Activated gamma-delta T cell treated with Interleukin-2 at 50 U/mL for 16 hours (primary cell): ENCODE measurements at regions not wholly inside any gene's neighbourhood (a gene's known extent, or its start where the extent isn't known, plus 50 kb on each side); places are given as distances from the start of the nearest gene placed in this dataset.
"Not testable (repeated sequence)": the region's sequence is repeated elsewhere in the genome, so short reads cannot be mapped to it uniquely, and the experiment has no call there.

Experiments used
- DNase-seq: peaks from one replicate; pipeline ENCODE4 v3.0.0-alpha.2; 2020

DNA sequence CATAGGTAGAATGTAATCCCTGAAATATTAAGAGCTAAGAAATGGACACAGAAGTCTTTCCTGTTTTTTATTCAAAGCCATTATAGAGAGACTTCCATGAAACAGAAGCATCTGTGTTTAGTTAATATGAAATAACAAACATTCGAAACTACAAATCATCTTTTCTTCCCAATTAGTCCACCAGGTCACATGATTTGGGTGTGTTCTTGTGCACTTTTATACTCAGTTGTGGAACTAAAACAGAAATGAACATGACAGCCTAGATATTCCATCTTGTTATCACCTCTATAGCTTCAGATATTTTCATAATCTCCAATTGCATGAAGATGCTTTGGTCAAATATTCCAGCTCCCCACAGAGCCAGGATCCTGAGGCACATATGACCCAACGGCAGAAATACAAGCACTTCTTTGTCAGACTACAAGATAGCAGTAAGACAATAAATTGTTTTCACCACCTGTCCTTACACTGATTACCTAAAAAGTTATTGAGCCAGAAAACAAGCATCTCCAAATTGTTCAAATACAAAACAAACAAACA is 116.8 kb upstream of the BEND6 start:
- DNase-seq = no peak

DNA sequence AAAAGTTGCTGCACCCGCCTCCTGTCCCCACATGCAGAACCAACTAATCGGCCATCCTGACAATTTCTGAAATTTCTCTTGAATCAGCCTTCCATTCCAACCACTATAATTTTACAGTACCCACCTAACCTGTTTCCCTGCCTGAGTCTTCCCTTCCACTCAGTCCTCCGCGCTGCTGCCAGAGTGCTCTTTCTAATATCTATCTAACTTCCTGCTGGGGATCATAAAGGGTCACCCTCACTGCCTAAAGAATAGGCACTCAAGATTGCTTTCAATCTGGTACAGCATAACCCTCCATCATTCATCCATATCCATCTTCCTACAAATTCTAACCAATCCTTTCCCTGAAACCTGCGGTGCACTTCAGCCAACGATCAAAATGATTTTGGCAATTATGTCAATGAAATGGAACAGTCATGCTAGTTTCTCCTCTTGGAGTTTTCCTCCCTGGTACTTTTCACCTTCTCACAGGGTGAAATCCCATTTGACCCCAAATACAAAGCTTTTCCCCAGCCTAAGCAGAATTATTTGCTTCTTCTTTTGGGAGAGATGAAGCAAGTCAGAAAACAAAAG is 117.5 kb upstream of the BEND6 start:
- no peak for DNase-seq

DNA sequence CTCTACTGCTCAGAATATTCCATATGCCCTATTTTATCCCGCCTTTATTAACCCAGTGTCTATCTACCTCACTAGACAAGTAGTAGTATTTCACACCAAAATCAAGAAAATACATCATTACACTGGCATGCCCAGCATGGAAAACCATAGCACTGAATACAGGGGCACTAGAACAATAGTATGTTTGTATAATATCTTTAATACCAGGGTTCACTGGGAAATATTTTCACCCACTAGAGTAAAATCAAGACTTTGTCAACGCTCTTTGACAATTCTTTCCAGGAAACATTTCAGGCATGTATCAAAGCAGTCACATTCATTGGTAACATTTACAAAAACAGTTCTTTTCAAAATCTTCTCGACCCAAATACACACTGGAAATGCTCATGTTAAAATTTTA is 119.3 kb upstream of the BEND6 start:
- DNase-seq = no peak

- DNase-seq = no peak
These were observed 121.0 kb upstream of the BEND6 start for GRCh38 chr6:56833873-56834272.

GRCh38 chr6:56833127-56833791 is 121.6 kb upstream of the BEND6 start:
- DNase-seq = no peak

DNA sequence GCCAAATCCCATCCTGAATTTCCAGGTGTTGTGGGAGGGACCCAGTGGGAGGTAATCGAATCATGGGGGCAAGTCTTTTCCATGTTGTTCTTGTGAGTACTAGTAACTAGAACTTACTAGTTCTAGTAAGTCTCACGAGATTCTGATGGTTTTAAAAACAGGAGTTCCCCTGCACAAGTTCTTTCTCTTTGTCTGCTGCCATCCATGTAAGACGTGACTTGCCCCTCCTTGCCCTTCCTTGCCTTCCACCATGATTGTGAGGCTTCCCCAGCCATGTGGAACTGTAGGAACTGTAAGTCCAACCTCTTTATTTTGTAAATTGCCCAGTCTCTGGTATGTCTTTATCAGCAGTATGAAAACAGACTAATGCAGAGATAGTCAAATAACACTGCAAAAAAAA is 122.7 kb upstream of the BEND6 start:
- DNase-seq = no peak

- DNase-seq = no peak
These were observed 123.6 kb upstream of the BEND6 start for GRCh38 chr6:56831334-56831733.

DNA sequence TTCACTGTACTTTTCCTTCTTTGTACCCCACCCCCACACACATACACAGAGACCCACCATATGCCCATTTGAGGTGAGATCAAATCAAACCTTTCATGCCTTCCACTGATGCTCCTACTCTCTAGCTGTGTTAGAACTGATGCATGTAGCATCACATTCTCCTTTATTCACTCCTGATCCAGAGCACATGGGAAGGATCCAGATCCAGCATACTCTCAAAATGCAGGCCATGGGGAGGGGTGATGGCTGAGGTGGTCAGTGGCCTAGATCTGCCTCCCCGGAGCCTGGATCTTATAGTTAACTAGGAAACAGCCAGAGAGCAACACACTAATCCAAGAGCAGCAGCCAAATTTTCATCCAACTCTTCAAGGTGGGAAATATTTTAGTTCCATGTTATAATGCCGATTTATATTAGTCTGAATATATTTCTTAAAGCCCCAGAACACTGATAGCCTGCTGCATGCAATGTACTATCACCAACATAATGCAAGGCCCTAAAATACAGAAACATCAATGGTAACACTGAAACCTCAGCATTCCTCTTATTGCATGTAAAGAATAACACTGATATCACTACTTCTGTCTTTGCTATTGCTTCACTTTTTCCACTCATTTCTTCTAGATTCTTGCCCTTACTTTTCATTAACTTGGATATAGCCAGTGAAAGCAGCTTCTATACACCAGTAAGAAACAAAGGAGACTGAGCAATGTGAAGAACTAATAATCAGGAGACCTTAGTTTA is 126.8 kb upstream of the BEND6 start:
- DNase-seq = no peak

- DNase-seq = not testable (repeated sequence)
These were observed 130.5 kb upstream of the BEND6 start for GRCh38 chr6:56824431-56824830.

DNA sequence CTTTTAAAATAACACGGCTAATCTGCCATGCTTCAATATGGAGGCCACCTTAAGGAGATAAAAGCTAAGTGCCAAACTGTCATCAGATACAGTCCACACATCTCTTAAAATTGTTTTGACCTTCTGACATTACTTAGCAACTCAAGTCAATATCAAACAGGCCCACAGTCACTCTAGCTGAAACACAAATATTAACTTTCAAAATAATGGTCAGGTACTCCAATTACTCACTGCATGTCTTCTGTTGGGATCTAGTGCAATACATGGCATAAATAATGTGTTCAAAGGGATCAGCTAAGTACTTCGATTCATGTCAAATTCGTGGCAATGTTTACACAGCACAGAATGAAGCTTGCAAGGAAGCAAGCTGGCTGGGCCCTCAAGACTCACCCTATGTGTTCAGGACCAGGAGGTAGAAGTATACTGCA is 133.9 kb upstream of the BEND6 start:
- no peak for DNase-seq

- no peak for DNase-seq
These were observed 134.8 kb upstream of the BEND6 start for GRCh38 chr6:56820060-56820459.

GRCh38 chr6:56819604-56820003 is 135.3 kb upstream of the BEND6 start:
- no peak for DNase-seq

- no peak for DNase-seq
These were observed 138.5 kb upstream of the BEND6 start for GRCh38 chr6:56816370-56816769.

- DNase-seq = no peak
These were observed 139.5 kb upstream of the BEND6 start for GRCh38 chr6:56815436-56815835.

GRCh38 chr6:56814802-56815201 is 140.1 kb upstream of the BEND6 start:
- no peak for DNase-seq

DNA sequence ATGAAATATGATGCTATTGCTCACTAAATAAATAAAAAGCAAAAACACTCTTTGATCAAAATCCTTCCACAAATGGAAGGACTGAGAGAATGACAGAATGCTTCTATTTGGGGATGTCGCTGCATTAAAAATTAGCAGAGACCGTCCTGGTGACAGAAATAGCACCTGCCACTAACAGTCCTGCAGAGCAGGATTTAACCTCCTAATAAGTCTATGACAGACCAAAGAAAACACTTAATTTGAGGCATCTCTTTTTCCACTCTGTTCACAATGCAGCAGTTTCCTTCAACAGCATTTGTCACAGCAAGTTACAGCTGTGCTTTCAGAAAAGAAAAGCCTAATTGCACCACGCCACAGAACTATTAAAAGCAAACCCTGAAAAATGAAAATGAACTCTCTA is 140.6 kb upstream of the BEND6 start:
- DNase-seq = no peak

DNA sequence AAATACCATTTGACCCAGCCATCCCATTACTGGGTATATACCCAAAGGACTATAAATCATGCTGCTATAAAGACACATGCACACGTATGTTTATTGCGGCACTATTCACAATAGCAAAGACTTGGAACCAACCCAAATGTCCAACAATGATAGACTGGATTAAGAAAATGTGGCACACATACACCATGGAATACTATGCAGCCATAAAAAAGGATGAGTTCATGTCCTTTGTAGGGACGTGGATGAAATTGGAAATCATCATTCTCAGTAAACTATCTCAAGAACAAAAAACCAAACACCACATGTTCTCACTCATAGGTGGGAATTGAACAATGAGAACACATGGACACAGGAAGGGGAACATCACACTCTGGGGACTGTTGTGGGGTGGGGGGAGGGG is 142.1 kb upstream of the BEND6 start:
- not testable (repeated sequence) for DNase-seq

- no peak for DNase-seq
These were observed 146.0 kb upstream of the BEND6 start for GRCh38 chr6:56808871-56809359.

- DNase-seq = no peak
These were observed 146.9 kb upstream of the BEND6 start for GRCh38 chr6:56807989-56808337.

GRCh38 chr6:56807326-56807988 is 147.4 kb upstream of the BEND6 start:
- DNase-seq = no peak

DNA sequence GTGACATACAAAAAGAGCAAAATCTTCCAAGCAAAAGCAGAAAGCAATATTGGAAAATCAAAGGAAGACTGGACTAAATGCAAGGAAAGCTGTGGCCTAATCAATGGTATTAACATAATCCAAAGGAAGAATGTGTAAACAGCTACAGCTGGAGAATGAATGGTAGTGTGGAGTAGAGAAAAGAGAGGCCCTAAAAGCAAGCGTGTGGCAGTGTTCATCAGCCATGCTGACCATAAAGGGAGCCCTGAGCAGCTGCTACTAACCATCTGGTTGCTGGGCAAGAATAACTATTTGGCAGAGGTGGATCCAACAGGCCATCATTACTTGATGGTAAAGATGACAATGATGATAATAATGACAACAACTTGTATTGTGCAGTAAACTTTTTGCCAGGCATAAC is 148.5 kb upstream of the BEND6 start:
- no peak for DNase-seq

DNA sequence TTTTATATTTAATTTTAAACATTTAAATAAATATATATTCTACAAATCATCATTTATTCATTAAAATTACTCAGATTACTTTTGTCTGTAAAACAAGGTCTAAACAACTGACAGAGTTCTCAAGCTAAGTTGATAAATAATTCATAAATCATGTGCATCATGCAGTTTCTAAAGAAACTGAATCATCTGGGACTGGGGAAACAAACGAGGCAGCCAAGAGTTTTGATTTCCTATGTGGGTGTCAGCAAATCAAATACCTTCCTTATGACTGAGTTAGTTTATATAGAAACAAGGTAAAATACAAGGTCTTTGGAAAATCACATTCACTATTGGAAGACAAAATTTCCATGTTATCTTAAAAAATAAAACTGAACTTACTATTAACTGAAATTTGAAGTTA is 149.9 kb upstream of the BEND6 start:
- no peak for DNase-seq

DNA sequence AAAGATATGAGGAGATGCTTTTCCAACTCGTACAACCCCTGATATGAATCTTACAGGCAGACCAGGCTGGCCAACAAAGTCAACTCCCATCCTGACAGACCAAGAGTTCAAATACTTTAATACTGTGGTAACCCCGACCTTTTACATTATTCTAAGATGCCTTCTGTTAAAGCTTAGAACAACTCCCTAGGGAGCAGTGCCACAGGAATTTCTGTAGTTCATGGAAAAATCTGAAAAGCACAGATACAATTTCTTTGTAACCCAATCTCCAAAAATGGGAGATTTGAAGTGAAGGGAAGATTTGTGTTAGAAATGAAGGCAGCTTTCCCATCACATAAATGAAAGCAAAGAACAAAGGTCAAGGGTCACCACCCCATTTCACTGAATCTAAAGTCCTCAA is 151.3 kb upstream of the BEND6 start:
- no peak for DNase-seq

DNA sequence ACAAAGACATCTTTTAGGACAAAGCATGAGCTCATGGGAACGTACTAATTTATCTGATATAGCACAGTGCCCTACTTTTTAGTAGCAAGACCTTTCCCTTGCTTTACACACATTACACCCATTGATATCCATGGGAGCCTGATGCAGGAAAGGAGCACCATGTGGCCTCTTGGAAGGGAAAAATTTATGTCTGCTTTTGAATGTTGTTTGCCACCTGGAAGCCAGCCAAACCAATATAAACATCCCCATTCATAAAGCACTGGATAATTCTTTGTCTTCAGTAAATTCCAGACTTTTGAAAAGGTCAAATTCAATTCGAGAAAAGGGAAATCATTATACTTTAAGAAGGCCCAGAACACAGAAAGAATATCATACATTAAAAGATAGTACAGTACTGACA is 152.3 kb upstream of the BEND6 start:
- DNase-seq = no peak
